ENCODE measurements at regions not wholly inside any gene's neighbourhood (a gene's known extent, or its start where the extent isn't known, plus 50 kb on each side); places are given as distances from the start of the nearest gene placed in this dataset.
A peak's percentile ranks its signal among the peaks of the same experiment; 100 is the strongest.
"Not testable (repeated sequence)": the region's sequence is repeated elsewhere in the genome, so short reads cannot be mapped to it uniquely, and the experiment has no call there.

- DNase-seq (ENCODE audit: low spot score), result not testable (repeated sequence)
Observed at GRCh38 chr4:9604031-9604892, 160.0 kb downstream of the DEFB131A start.

GRCh38 chr4:9604893-9605190, 160.6 kb downstream of the DEFB131A start:
- DNase-seq (ENCODE audit: low spot score), result not testable (repeated sequence)

- DNase-seq (ENCODE audit: low spot score), result no peak
Observed at GRCh38 chr4:9608300-9608699, 164.1 kb downstream of the DEFB131A start.

GRCh38 chr4:9610321-9610720, 166.1 kb downstream of the DEFB131A start:
- DNase-seq (ENCODE audit: low spot score), result not testable (repeated sequence)

- no peak for DNase-seq (ENCODE audit: low spot score)
Observed at GRCh38 chr4:9611101-9611500, 166.9 kb downstream of the DEFB131A start.

GRCh38 chr4:9636411-9636810, 145.0 kb upstream of the DRD5 start:
- not testable (repeated sequence) for DNase-seq (ENCODE audit: low spot score)

- DNase-seq (ENCODE audit: low spot score), result not testable (repeated sequence)
Observed at GRCh38 chr4:9659678-9660077, 121.8 kb upstream of the DRD5 start.

- not testable (repeated sequence) for DNase-seq (ENCODE audit: low spot score)
Observed at GRCh38 chr4:9660955-9661354, 120.5 kb upstream of the DRD5 start.

- not testable (repeated sequence) for DNase-seq (ENCODE audit: low spot score)
Observed at GRCh38 chr4:9670725-9671124, 110.7 kb upstream of the DRD5 start.

GRCh38 chr4:9677357-9677756, 104.1 kb upstream of the DRD5 start:
- not testable (repeated sequence) for DNase-seq (ENCODE audit: low spot score)

- no peak for DNase-seq (ENCODE audit: low spot score)
Observed at GRCh38 chr4:9679704-9680478, 101.5 kb upstream of the DRD5 start.

GRCh38 chr4:9683174-9683573, 98.3 kb upstream of the DRD5 start:
- DNase-seq (ENCODE audit: low spot score), result not testable (repeated sequence)

- not testable (repeated sequence) for DNase-seq (ENCODE audit: low spot score)
Observed at GRCh38 chr4:9685016-9685415, 96.4 kb upstream of the DRD5 start.

GRCh38 chr4:9685692-9686091, 95.7 kb upstream of the DRD5 start:
- DNase-seq (ENCODE audit: low spot score), result no peak

GRCh38 chr4:9690636-9691237, 90.7 kb upstream of the DRD5 start:
- not testable (repeated sequence) for DNase-seq (ENCODE audit: low spot score)

GRCh38 chr4:9691238-9692065, 90.0 kb upstream of the DRD5 start:
- peak; percentile 89 for DNase-seq (ENCODE audit: low spot score)

- not testable (repeated sequence) for DNase-seq (ENCODE audit: low spot score)
Observed at GRCh38 chr4:9692791-9693491, 88.5 kb upstream of the DRD5 start.

GRCh38 chr4:9694403-9694802, 87.0 kb upstream of the DRD5 start:
- not testable (repeated sequence) for DNase-seq (ENCODE audit: low spot score)

GRCh38 chr4:9695994-9696393, 85.4 kb upstream of the DRD5 start:
- peak; percentile 32 for DNase-seq (ENCODE audit: low spot score)

- DNase-seq (ENCODE audit: low spot score), result not testable (repeated sequence)
Observed at GRCh38 chr4:9696561-9696960, 84.9 kb upstream of the DRD5 start.

- DNase-seq (ENCODE audit: low spot score), result not testable (repeated sequence)
Observed at GRCh38 chr4:9702019-9702418, 79.4 kb upstream of the DRD5 start.

All from RKO (cell line).